Activated naive CD8-positive, alpha-beta T cell treated with anti-CD3 and anti-CD28 coated beads, Interleukin-2, amount 50 U/mL, for 24 hours (primary cell): ENCODE measurements at regions not wholly inside any gene's neighbourhood (a gene's known extent, or its start where the extent isn't known, plus 50 kb on each side); places are given as distances from the start of the nearest gene placed in this dataset.
"Not testable (repeated sequence)": the region's sequence is repeated elsewhere in the genome, so short reads cannot be mapped to it uniquely, and the experiment has no call there.

Source experiments
- ATAC-seq: fragments of 150-1000 bp; cut with Tn5 transposase; one replicate; pipeline ENCODE4 v1.10.0; 2021
- DNase-seq: peaks from one replicate; pipeline ENCODE4 v3.0.0; 2021
- H3K27ac Mint-ChIP-seq: one replicate; pipeline ENCODE4 v1.8.0; 2021; ENCODE audit warnings: mild to moderate bottlenecking, mixed read lengths
- H3K27me3 Mint-ChIP-seq: one replicate; pipeline ENCODE4 v1.8.0; 2021; ENCODE audit warnings: mixed read lengths
- H3K36me3 Mint-ChIP-seq: one replicate; pipeline ENCODE4 v1.8.0; 2021; ENCODE audit warnings: low read depth, mixed read lengths
- H3K4me1 Mint-ChIP-seq: one replicate; pipeline ENCODE4 v1.8.0; 2021; ENCODE audit warnings: mixed read lengths
- H3K4me3 Mint-ChIP-seq: one replicate; pipeline ENCODE4 v1.8.0; 2021; ENCODE audit warnings: mild to moderate bottlenecking, moderate library complexity, mixed read lengths
- H3K9me3 Mint-ChIP-seq: one replicate; pipeline ENCODE4 v1.8.0; 2021; ENCODE audit warnings: mixed read lengths

- Mint-ChIP-seq H3K4me1 (no peaks in the 10 kb centered on the region), H3K36me3 (no peaks in the 10 kb centered on the region), H3K27ac (no peak overlapping the region), H3K4me3 (no peak overlapping the region), H3K27me3 (no peaks in the 10 kb centered on the region), H3K9me3 (peaks cover 14% of the 10 kb centered on the region)
- DNase-seq (no peak), ATAC-seq (no peak)
Observed at GRCh38 chr4:31411565-31411964, 691.4 kb downstream of the PCDH7 start.

DNA sequence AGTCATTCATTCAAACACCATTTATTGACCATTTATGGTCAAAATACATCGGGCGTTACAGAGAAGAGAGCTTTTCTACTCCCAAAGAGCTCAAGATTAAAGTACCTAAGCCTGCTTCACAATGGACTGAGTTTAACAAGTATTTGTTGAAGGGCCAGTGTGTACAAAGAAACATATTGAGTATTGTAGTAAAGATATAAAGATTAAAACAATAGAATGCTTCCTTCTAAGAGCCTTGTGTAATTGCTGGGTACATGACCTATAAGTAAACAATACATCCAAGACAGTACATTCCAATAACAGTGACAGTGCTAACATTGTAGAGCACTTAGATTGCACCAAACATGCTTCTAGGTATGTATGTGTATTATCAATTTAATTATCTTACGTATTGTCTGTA lies 695.5 kb downstream of the PCDH7 start:
- Mint-ChIP-seq H3K4me1 (no peaks in the 10 kb centered on the region), H3K4me3 (no peak overlapping the region), H3K36me3 (no peaks in the 10 kb centered on the region), H3K27me3 (no peaks in the 10 kb centered on the region), H3K9me3 (peaks cover 16% of the 10 kb centered on the region), H3K27ac (no peak overlapping the region)
- ATAC-seq, result no peak
- no peak for DNase-seq

DNA sequence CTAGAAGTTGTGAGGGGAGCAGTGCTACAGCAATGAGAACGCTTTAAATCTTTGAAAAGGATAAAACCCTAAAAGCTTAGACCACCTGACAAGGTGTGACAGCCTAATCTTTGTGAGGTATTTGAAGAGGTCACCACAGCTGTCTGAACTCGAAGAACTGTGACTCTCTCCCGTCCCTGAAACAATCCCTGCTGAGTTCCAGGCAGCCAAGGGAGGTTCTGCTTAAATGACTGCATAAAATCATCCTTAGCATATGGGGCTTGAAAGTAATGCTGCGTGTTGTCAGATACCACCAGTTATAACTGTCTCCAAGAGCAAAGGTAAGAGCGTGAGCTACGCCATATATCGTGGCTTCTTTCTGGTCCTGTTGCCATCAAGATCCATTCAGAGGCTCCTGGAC lies 696.3 kb downstream of the PCDH7 start:
- ATAC-seq (no peak), DNase-seq (no peak)
- Mint-ChIP-seq H3K36me3 (no peaks in the 10 kb centered on the region), H3K27me3 (no peaks in the 10 kb centered on the region), H3K9me3 (peaks cover 17% of the 10 kb centered on the region), H3K4me3 (no peak overlapping the region), H3K27ac (no peak overlapping the region), H3K4me1 (no peaks in the 10 kb centered on the region)

DNA sequence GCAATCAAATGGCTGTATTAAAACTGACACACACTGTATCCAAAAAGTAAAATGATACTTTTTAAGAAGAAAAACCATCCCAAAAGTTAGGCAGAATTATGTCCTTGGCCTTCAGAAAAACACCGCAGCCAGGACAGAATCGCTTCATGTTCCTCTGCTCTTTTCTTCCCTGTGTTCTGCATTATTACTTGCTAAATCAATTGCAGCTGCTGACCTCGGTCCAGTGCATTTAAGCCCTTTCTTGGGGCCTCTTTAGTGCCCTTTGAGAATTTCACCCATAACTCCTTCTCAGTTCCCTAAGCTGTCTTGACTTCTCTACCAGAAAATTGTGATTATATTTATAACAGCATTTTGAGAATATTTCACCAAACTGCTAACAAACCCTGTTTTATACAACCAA lies 696.9 kb downstream of the PCDH7 start:
- DNase-seq, result no peak
- Mint-ChIP-seq H3K9me3 (peaks cover 17% of the 10 kb centered on the region), H3K27ac (no peak overlapping the region), H3K36me3 (no peaks in the 10 kb centered on the region), H3K4me1 (no peaks in the 10 kb centered on the region), H3K27me3 (no peaks in the 10 kb centered on the region), H3K4me3 (no peak overlapping the region)
- ATAC-seq, result no peak

DNA sequence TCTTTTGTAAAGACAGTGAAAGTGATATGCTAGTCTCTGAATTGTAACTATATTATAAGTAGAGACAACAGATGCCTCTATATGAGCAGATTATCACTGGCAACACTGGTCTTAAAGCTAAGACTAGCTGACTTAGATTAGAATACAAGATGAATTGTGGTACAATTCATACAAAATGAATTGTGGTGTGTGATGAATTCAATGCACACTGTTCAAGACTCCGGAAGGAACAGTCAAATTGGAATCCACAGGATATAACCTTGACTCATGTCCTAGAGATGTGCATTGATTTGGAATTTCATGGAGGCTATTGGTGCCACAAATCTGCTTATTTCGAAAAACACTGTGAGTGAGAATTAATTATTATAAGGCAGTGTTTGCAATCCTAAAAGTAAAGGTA lies 701.8 kb downstream of the PCDH7 start:
- DNase-seq, result no peak
- Mint-ChIP-seq H3K27me3 (no peaks in the 10 kb centered on the region), H3K9me3 (peaks cover 7% of the 10 kb centered on the region), H3K4me1 (no peaks in the 10 kb centered on the region), H3K27ac (no peak overlapping the region), H3K36me3 (no peaks in the 10 kb centered on the region), H3K4me3 (no peak overlapping the region)
- no peak for ATAC-seq

DNA sequence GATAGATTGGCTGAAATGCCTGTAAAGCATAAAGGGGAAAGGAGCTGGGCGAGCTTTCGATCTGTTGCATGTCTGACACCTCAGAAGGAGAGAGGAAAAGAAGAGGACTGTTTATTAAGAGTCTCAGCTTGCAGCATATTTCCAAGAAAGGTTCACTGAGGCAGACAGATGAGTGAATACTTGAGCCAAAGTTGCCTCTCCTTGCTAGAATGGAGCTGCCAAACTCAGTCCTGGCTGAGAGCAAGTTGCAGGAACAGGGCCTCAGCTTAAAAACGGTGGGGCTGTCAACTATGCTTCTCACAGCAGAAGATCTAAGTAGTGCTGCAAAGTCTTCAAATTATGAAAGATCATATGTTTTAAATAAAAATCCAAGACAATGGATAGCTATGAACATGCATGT lies 707.5 kb downstream of the PCDH7 start:
- Mint-ChIP-seq H3K9me3 (peaks cover 4% of the 10 kb centered on the region), H3K4me1 (no peaks in the 10 kb centered on the region), H3K27me3 (no peaks in the 10 kb centered on the region), H3K36me3 (no peaks in the 10 kb centered on the region), H3K27ac (no peak overlapping the region), H3K4me3 (no peak overlapping the region)
- DNase-seq (no peak), ATAC-seq (no peak)

GRCh38 chr4:31442236-31442635 lies 722.1 kb downstream of the PCDH7 start:
- DNase-seq (no peak), ATAC-seq (no peak)
- no peak overlapping the region for H3K4me3 Mint-ChIP-seq
- peaks cover 6% of the 10 kb centered on the region for H3K9me3 Mint-ChIP-seq
- H3K27ac Mint-ChIP-seq, result no peak overlapping the region
- no peaks in the 10 kb centered on the region for H3K36me3 Mint-ChIP-seq
- H3K4me1 Mint-ChIP-seq, result no peaks in the 10 kb centered on the region
- H3K27me3 Mint-ChIP-seq, result no peaks in the 10 kb centered on the region

DNA sequence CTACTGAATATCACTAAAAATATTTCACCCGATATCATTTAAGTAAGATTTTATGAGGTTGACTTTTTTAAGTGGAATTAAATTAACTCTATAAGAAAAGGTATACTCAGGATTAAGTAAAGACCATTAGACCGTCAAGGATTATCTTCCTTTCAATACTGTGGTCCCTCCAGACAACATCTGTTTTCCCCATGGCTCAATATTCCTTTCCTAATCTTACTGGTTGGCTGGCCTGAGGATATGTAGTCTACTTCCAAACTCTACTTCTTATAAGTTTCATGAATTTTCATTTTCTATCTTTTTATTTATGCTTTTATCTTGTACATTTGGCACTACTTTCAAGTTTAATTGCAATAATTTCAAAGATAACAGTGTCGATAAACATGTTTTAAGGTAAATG lies 725.4 kb downstream of the PCDH7 start:
- Mint-ChIP-seq H3K9me3 (peaks cover 6% of the 10 kb centered on the region), H3K27me3 (no peaks in the 10 kb centered on the region), H3K4me3 (no peak overlapping the region), H3K36me3 (no peaks in the 10 kb centered on the region), H3K27ac (no peak overlapping the region), H3K4me1 (no peaks in the 10 kb centered on the region)
- DNase-seq, result no peak
- ATAC-seq, result no peak

- DNase-seq, result no peak
- Mint-ChIP-seq H3K36me3 (no peaks in the 10 kb centered on the region), H3K4me3 (no peak overlapping the region), H3K27ac (no peak overlapping the region), H3K9me3 (peaks cover 5% of the 10 kb centered on the region), H3K27me3 (no peaks in the 10 kb centered on the region), H3K4me1 (no peaks in the 10 kb centered on the region)
- ATAC-seq, result no peak
Observed at GRCh38 chr4:31455612-31456011, 735.4 kb downstream of the PCDH7 start.

- DNase-seq (no peak), ATAC-seq (no peak)
- Mint-ChIP-seq H3K36me3 (no peaks in the 10 kb centered on the region), H3K4me1 (no peaks in the 10 kb centered on the region), H3K27me3 (no peaks in the 10 kb centered on the region), H3K27ac (no peak overlapping the region), H3K9me3 (peaks cover 3% of the 10 kb centered on the region), H3K4me3 (no peak overlapping the region)
Observed at GRCh38 chr4:31458813-31459212, 738.6 kb downstream of the PCDH7 start.

DNA sequence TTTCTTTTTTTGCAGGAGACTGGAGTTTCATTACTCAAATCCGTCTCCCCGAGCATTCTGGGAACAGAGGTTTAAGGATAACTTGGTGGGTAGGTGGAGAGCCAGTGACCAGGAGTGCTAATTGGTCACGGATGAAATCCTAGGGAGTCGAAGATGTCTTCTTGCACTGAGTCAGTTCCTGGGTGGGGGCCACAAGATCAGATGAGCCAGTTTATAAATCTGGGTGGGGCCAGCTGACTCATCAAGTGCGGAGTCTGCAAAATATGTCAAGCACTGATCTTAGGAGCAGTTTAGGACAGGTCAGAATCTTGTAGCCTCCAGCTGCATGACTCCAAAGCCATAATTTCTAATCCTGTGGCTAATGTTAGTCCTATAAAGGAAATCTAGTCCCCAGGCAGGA lies 741.3 kb downstream of the PCDH7 start:
- DNase-seq, result no peak
- no peak for ATAC-seq
- Mint-ChIP-seq H3K4me3 (no peak overlapping the region), H3K27ac (no peak overlapping the region), H3K27me3 (no peaks in the 10 kb centered on the region), H3K4me1 (no peaks in the 10 kb centered on the region), H3K36me3 (no peaks in the 10 kb centered on the region), H3K9me3 (peaks cover 6% of the 10 kb centered on the region)

DNA sequence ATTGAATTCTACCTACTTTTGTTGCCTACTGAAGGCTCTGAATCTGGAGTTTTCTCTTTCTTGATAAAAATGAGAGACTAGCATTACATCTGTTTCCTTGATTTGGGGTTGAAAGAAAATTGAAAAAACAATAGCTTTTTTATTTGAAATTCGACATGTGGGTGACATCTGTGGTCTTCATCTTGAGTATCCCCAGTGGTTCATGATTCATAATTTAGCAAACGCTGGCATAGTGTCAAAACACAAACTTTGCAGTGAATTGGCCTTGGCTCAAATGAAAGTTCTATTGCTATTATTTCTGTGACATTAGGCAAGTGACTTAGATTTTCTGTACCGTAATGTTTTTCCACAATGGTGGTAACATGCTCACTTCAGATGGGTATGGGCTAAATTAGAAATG lies 747.6 kb downstream of the PCDH7 start:
- Mint-ChIP-seq H3K27ac (no peak overlapping the region), H3K4me1 (no peaks in the 10 kb centered on the region), H3K27me3 (no peaks in the 10 kb centered on the region), H3K9me3 (peaks cover 20% of the 10 kb centered on the region), H3K4me3 (no peak overlapping the region), H3K36me3 (no peaks in the 10 kb centered on the region)
- no peak for DNase-seq
- ATAC-seq, result no peak

- Mint-ChIP-seq H3K4me3 (no peak overlapping the region), H3K4me1 (no peaks in the 10 kb centered on the region), H3K27me3 (no peaks in the 10 kb centered on the region), H3K9me3 (peaks cover 21% of the 10 kb centered on the region), H3K36me3 (no peaks in the 10 kb centered on the region), H3K27ac (no peak overlapping the region)
- DNase-seq (no peak), ATAC-seq (no peak)
Observed at GRCh38 chr4:31474221-31474620, 754.1 kb downstream of the PCDH7 start.

GRCh38 chr4:31482691-31483090 lies 762.5 kb downstream of the PCDH7 start:
- no peak for DNase-seq

GRCh38 chr4:31499216-31499615 lies 779.0 kb downstream of the PCDH7 start:
- DNase-seq, H3K9me3 Mint-ChIP-seq, H3K36me3 Mint-ChIP-seq, H3K4me1 Mint-ChIP-seq, H3K4me3 Mint-ChIP-seq, ATAC-seq, H3K27me3 Mint-ChIP-seq, H3K27ac Mint-ChIP-seq: not testable (repeated sequence)

More at GRCh38 chr4:31482691-31483090, 762.5 kb downstream of the PCDH7 start:
- ATAC-seq, result no peak
- Mint-ChIP-seq H3K27ac (no peak overlapping the region), H3K9me3 (peaks cover 7% of the 10 kb centered on the region), H3K4me3 (no peak overlapping the region), H3K4me1 (no peaks in the 10 kb centered on the region), H3K36me3 (no peaks in the 10 kb centered on the region), H3K27me3 (no peaks in the 10 kb centered on the region)

DNA sequence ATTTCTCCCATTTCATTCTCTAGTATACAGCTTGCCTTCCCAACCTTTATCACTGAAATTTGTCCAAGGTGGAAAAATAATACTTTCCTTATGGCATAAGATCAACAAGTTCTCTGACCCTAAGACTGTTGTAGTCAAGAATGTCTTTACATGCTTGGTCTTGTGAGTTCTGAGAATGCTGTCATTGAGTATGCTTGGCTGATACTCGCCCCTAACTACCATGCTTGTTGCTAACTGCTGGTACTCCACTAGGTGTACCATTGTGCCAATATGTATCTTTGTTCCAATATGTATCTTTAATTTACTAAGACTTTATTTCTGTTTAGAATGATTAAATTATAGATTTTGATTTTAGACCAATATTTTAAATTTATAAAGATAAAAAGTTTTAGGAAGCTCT lies 796.4 kb downstream of the PCDH7 start:
- Mint-ChIP-seq H3K36me3 (no peaks in the 10 kb centered on the region), H3K27me3 (no peaks in the 10 kb centered on the region), H3K9me3 (peaks cover 11% of the 10 kb centered on the region), H3K4me1 (no peaks in the 10 kb centered on the region), H3K4me3 (no peak overlapping the region), H3K27ac (no peak overlapping the region)
- ATAC-seq (no peak), DNase-seq (no peak)
